GM12878 (cell line): ENCODE measurements at regions not wholly inside any gene's neighbourhood (a gene's known extent, or its start where the extent isn't known, plus 50 kb on each side); places are given as distances from the start of the nearest gene placed in this dataset.

Source experiments
- ATF3 ChIP-seq: IDR thresholded peaks from 2 replicates; pipeline ENCODE4 v1.6.1; 2011; ENCODE audit warnings: low read depth, mild to moderate bottlenecking, low read length, moderate library complexity, borderline replicate concordance; ENCODE audit errors: extremely low read depth
- ATF7 ChIP-seq: fragments of 450-650 bp; IDR thresholded peaks from 2 replicates; pipeline ENCODE4 v1.6.1; 2016; ENCODE audit warnings: low read depth, mild to moderate bottlenecking
- EP300 ChIP-seq, 2 experiments: fragments of 150-350 bp in 1 of 2; IDR thresholded peaks; 2 replicates each; pipeline ENCODE4 v1.6.1; 2011 to 2012; ENCODE audit warnings: low read depth in 2 of 2, low read length in 2 of 2, borderline replicate concordance in 1 of 2, improper control_type of control experiment in 1 of 2, inconsistent platforms in 1 of 2; ENCODE audit not compliant: control insufficient read depth in 1 of 2
- EZH2 ChIP-seq: IDR thresholded peaks from 2 replicates; pipeline ENCODE4 v1.6.1; 2012; ENCODE audit warnings: low read depth, mild to moderate bottlenecking, control low read depth, inconsistent platforms, low read length, borderline replicate concordance; ENCODE audit not compliant: control insufficient read depth
- NR2F1 ChIP-seq: fragments of 450-650 bp; conservative IDR thresholded peaks from 2 replicates; pipeline ENCODE4 v1.6.1; 2017; ENCODE audit warnings: mild to moderate bottlenecking
- POLR2AphosphoS5 ChIP-seq: IDR thresholded peaks from 2 replicates; pipeline ENCODE4 v1.6.1; 2011; ENCODE audit warnings: mild to moderate bottlenecking, low read length, inconsistent platforms
- SIX5 ChIP-seq: IDR thresholded peaks from 2 replicates; pipeline ENCODE4 v1.6.1; 2011; ENCODE audit warnings: mild to moderate bottlenecking, low read depth, low read length, moderate library complexity; ENCODE audit not compliant: severe bottlenecking
- TAF1 ChIP-seq: IDR thresholded peaks from 2 replicates; pipeline ENCODE4 v1.6.1; 2011; ENCODE audit warnings: mild to moderate bottlenecking, low read depth, low read length, borderline replicate concordance
- ZNF24 ChIP-seq: fragments of 450-650 bp; IDR thresholded peaks from 2 replicates; pipeline ENCODE4 v1.6.1; 2017; ENCODE audit warnings: antibody characterized with exemption, mild to moderate bottlenecking
- ZNF622 ChIP-seq: fragments of 450-650 bp; IDR thresholded peaks from 2 replicates; pipeline ENCODE4 v1.6.1; 2017; ENCODE audit warnings: mild to moderate bottlenecking, inconsistent platforms
- ZNF687 ChIP-seq: fragments of 450-650 bp; IDR thresholded peaks from 2 replicates; pipeline ENCODE4 v1.6.1; 2017; ENCODE audit warnings: mild to moderate bottlenecking, moderate library complexity
- TF ChIP-seq, protein P1 (sequence below): fragments of 450-650 bp; IDR thresholded peaks from 2 replicates; pipeline ENCODE4 v1.6.1; 2018; ENCODE audit warnings: mild to moderate bottlenecking, low read depth, moderate library complexity; ENCODE audit not compliant: partially characterized antibody
- TF ChIP-seq, protein P2 (sequence below), 3 experiments: IDR thresholded peaks in 2 of 3; conservative IDR thresholded peaks in 1 of 3; 2 replicates each; pipeline ENCODE4 v1.5.1; 2011; ENCODE audit warnings: low read depth in 3 of 3, low read length in 3 of 3, mild to moderate bottlenecking in 3 of 3, control low read depth in 2 of 3, moderate library complexity in 2 of 3, inconsistent platforms in 1 of 3, mixed read lengths in 1 of 3; ENCODE audit not compliant: control insufficient read depth in 2 of 3, insufficient read depth in 1 of 3; ENCODE audit errors: extremely low read depth in 1 of 3
- TF ChIP-seq, protein P3 (sequence below): fragments of 450-650 bp; IDR thresholded peaks from 2 replicates; pipeline ENCODE4 v1.6.1; 2018; ENCODE audit warnings: borderline replicate concordance, mild to moderate bottlenecking; ENCODE audit not compliant: partially characterized antibody

GRCh38 chr5:103422756-103423155 lies 139.8 kb downstream of the NUDT12 start:
- TF ChIP-seq, protein P1, sequence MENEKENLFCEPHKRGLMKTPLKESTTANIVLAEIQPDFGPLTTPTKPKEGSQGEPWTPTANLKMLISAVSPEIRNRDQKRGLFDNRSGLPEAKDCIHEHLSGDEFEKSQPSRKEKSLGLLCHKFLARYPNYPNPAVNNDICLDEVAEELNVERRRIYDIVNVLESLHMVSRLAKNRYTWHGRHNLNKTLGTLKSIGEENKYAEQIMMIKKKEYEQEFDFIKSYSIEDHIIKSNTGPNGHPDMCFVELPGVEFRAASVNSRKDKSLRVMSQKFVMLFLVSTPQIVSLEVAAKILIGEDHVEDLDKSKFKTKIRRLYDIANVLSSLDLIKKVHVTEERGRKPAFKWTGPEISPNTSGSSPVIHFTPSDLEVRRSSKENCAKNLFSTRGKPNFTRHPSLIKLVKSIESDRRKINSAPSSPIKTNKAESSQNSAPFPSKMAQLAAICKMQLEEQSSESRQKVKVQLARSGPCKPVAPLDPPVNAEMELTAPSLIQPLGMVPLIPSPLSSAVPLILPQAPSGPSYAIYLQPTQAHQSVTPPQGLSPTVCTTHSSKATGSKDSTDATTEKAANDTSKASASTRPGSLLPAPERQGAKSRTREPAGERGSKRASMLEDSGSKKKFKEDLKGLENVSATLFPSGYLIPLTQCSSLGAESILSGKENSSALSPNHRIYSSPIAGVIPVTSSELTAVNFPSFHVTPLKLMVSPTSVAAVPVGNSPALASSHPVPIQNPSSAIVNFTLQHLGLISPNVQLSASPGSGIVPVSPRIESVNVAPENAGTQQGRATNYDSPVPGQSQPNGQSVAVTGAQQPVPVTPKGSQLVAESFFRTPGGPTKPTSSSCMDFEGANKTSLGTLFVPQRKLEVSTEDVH: no peak
- TF ChIP-seq ZNF24 (no peak), EZH2 (no peak), EP300 (IDR thresholded peaks at IDR 0.05; ENCODE audit: borderline replicate concordance in 1 of 2, control insufficient read depth in 1 of 2, low read depth in 2 of 2, low read length in 2 of 2) (no peak), NR2F1 (no peak), SIX5 (no peak), ZNF622 (no peak), POLR2AphosphoS5 (no peak), ATF3 (no peak), ZNF687 (no peak), TAF1 (no peak), ATF7 (no peak)
- TF ChIP-seq, protein P2, sequence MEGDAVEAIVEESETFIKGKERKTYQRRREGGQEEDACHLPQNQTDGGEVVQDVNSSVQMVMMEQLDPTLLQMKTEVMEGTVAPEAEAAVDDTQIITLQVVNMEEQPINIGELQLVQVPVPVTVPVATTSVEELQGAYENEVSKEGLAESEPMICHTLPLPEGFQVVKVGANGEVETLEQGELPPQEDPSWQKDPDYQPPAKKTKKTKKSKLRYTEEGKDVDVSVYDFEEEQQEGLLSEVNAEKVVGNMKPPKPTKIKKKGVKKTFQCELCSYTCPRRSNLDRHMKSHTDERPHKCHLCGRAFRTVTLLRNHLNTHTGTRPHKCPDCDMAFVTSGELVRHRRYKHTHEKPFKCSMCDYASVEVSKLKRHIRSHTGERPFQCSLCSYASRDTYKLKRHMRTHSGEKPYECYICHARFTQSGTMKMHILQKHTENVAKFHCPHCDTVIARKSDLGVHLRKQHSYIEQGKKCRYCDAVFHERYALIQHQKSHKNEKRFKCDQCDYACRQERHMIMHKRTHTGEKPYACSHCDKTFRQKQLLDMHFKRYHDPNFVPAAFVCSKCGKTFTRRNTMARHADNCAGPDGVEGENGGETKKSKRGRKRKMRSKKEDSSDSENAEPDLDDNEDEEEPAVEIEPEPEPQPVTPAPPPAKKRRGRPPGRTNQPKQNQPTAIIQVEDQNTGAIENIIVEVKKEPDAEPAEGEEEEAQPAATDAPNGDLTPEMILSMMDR (IDR thresholded peaks at IDR 0.05 in 2 of 3, conservative IDR thresholded peaks at IDR 0.05 in 1 of 3; ENCODE audit: control insufficient read depth in 2 of 3, extremely low read depth in 1 of 3, insufficient read depth in 1 of 3, low read depth in 3 of 3, low read length in 3 of 3): no peak
- TF ChIP-seq, protein P3, sequence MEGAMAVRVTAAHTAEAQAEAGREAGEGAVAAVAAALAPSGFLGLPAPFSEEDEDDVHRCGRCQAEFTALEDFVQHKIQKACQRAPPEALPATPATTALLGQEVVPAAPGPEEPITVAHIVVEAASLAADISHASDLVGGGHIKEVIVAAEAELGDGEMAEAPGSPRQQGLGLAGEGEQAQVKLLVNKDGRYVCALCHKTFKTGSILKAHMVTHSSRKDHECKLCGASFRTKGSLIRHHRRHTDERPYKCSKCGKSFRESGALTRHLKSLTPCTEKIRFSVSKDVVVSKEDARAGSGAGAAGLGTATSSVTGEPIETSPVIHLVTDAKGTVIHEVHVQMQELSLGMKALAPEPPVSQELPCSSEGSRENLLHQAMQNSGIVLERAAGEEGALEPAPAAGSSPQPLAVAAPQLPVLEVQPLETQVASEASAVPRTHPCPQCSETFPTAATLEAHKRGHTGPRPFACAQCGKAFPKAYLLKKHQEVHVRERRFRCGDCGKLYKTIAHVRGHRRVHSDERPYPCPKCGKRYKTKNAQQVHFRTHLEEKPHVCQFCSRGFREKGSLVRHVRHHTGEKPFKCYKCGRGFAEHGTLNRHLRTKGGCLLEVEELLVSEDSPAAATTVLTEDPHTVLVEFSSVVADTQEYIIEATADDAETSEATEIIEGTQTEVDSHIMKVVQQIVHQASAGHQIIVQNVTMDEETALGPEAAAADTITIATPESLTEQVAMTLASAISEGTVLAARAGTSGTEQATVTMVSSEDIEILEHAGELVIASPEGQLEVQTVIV: no peak
